ENCODE measurements at regions not wholly inside any gene's neighbourhood (a gene's known extent, or its start where the extent isn't known, plus 50 kb on each side); places are given as distances from the start of the nearest gene placed in this dataset.

DNA sequence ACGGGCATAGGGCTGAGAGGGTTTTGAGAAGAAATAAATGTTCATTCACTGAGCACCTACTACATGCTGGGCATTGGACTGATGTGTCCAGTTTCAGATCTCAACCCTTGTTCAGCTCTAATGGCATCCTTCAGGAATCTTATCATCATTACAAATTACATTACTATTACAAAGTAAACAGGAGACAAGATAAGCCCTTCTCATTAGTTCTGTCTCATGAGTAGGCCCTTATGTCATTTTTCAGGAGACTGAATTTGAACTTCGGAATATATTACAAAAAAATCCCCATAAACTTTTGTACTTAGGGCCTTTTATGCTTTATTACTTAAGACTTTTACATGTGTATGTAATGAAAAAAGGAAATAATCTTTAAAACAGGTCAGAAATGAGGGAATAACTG is 289.7 kb downstream of the BAMBI start:
- no peaks in the 10 kb centered on the region for H4K20me1 ChIP-seq (ENCODE audit: low read depth)
- no peak overlapping the region for H3K9ac ChIP-seq
- Mint-ChIP-seq H3K27me3 (ENCODE audit: insufficient read depth, low read depth) (peaks cover 4% of the 10 kb centered on the region), H3K27ac (no peak overlapping the region), H3K4me1 (no peaks in the 10 kb centered on the region), H3K4me3 (no peak overlapping the region), H3K36me3 (no peaks in the 10 kb centered on the region), H3K9me3 (no peaks in the 10 kb centered on the region)
- no peaks in the 10 kb centered on the region for H3K4me1 ChIP-seq
- no peaks in the 10 kb centered on the region for H3K9me3 ChIP-seq (ENCODE audit: low read depth)
- no peak overlapping the region for H3K27ac ChIP-seq
- no peaks in the 10 kb centered on the region for H3K79me2 ChIP-seq (ENCODE audit: low read depth)
- no peak overlapping the region for H3K4me3 ChIP-seq
- no peak overlapping the region for H3K4me2 ChIP-seq
- TF ChIP-seq EZH2phosphoT487 (IDR thresholded peaks at IDR 0.05) (no peak), CTCF (IDR thresholded peaks at IDR 0.05) (no peak), EZH2 (IDR thresholded peaks at IDR 0.05) (no peak)
- H2AFZ ChIP-seq (replicated peaks) = no peak overlapping the region
- no peaks in the 10 kb centered on the region for H3K36me3 ChIP-seq
- DNase-seq (ENCODE audit: low spot score) = no peak
- no peaks in the 10 kb centered on the region for H3K27me3 ChIP-seq
- H3F3A ChIP-seq (ENCODE audit: low read depth) = no peaks in the 10 kb centered on the region

- no peaks in the 10 kb centered on the region for H3K4me1 Mint-ChIP-seq
- H3K27me3 ChIP-seq = no peaks in the 10 kb centered on the region
- peaks cover 9% of the 10 kb centered on the region for H3K27me3 Mint-ChIP-seq (ENCODE audit: insufficient read depth, low read depth)
- H2AFZ ChIP-seq (replicated peaks) = no peak overlapping the region
- no peak for DNase-seq (ENCODE audit: low spot score)
- no peaks in the 10 kb centered on the region for H3K4me1 ChIP-seq
- no peak overlapping the region for H3K4me3 ChIP-seq
- H3F3A ChIP-seq (ENCODE audit: low read depth) = no peaks in the 10 kb centered on the region
- H3K4me2 ChIP-seq = no peak overlapping the region
- no peak overlapping the region for H3K4me3 Mint-ChIP-seq
- H3K27ac ChIP-seq = no peak overlapping the region
- no peaks in the 10 kb centered on the region for H3K79me2 ChIP-seq (ENCODE audit: low read depth)
- H3K9me3 ChIP-seq (ENCODE audit: low read depth) = no peaks in the 10 kb centered on the region
- H3K36me3 Mint-ChIP-seq = no peaks in the 10 kb centered on the region
- no peak overlapping the region for H3K27ac Mint-ChIP-seq
- no peak overlapping the region for H3K9ac ChIP-seq
- no peaks in the 10 kb centered on the region for H3K36me3 ChIP-seq
- TF ChIP-seq CTCF (IDR thresholded peaks at IDR 0.05) = no peak
- TF ChIP-seq EZH2 (IDR thresholded peaks at IDR 0.05) = no peak
- no peak for TF ChIP-seq EZH2phosphoT487 (IDR thresholded peaks at IDR 0.05)
- H3K9me3 Mint-ChIP-seq = no peaks in the 10 kb centered on the region
- no peaks in the 10 kb centered on the region for H4K20me1 ChIP-seq (ENCODE audit: low read depth)
Measured at GRCh38 chr10:28969413-28969812, 292.1 kb downstream of the BAMBI start.

- H3K9ac ChIP-seq = no peak overlapping the region
- no peaks in the 10 kb centered on the region for H3K9me3 ChIP-seq (ENCODE audit: low read depth)
- H3K4me1 ChIP-seq = no peaks in the 10 kb centered on the region
- H3K27me3 ChIP-seq = no peaks in the 10 kb centered on the region
- Mint-ChIP-seq H3K36me3 (no peaks in the 10 kb centered on the region), H3K4me3 (no peak overlapping the region), H3K27ac (no peak overlapping the region), H3K9me3 (no peaks in the 10 kb centered on the region), H3K27me3 (ENCODE audit: insufficient read depth, low read depth) (peaks cover 12% of the 10 kb centered on the region), H3K4me1 (no peaks in the 10 kb centered on the region)
- no peak overlapping the region for H3K27ac ChIP-seq
- H3K4me2 ChIP-seq = no peak overlapping the region
- H2AFZ ChIP-seq (replicated peaks) = no peak overlapping the region
- no peaks in the 10 kb centered on the region for H4K20me1 ChIP-seq (ENCODE audit: low read depth)
- H3K36me3 ChIP-seq = no peaks in the 10 kb centered on the region
- no peaks in the 10 kb centered on the region for H3F3A ChIP-seq (ENCODE audit: low read depth)
- H3K79me2 ChIP-seq (ENCODE audit: low read depth) = no peaks in the 10 kb centered on the region
- no peak overlapping the region for H3K4me3 ChIP-seq
- TF ChIP-seq CTCF (IDR thresholded peaks at IDR 0.05) (no peak), EZH2phosphoT487 (IDR thresholded peaks at IDR 0.05) (no peak), EZH2 (IDR thresholded peaks at IDR 0.05) (no peak)
- DNase-seq (ENCODE audit: low spot score) = no peak
Measured at GRCh38 chr10:28970231-28970630, 292.9 kb downstream of the BAMBI start.

- Mint-ChIP-seq H3K27me3 (ENCODE audit: insufficient read depth, low read depth) (peaks cover 17% of the 10 kb centered on the region), H3K4me3 (no peak overlapping the region), H3K27ac (no peak overlapping the region), H3K4me1 (peaks cover 8% of the 10 kb centered on the region), H3K36me3 (no peaks in the 10 kb centered on the region), H3K9me3 (no peaks in the 10 kb centered on the region)
- no peaks in the 10 kb centered on the region for H3K9me3 ChIP-seq (ENCODE audit: low read depth)
- DNase-seq (ENCODE audit: low spot score) = no peak
- no peak for TF ChIP-seq CTCF (IDR thresholded peaks at IDR 0.05)
- TF ChIP-seq EZH2phosphoT487 (IDR thresholded peaks at IDR 0.05) = no peak
- no peak for TF ChIP-seq EZH2 (IDR thresholded peaks at IDR 0.05)
- peaks cover 6% of the 10 kb centered on the region for H3K4me1 ChIP-seq
- H3K27me3 ChIP-seq = no peaks in the 10 kb centered on the region
- H3F3A ChIP-seq (ENCODE audit: low read depth) = peaks cover 5% of the 10 kb centered on the region
- no peak overlapping the region for H3K27ac ChIP-seq
- no peaks in the 10 kb centered on the region for H3K79me2 ChIP-seq (ENCODE audit: low read depth)
- H3K36me3 ChIP-seq = no peaks in the 10 kb centered on the region
- H2AFZ ChIP-seq (replicated peaks) = no peak overlapping the region
- H4K20me1 ChIP-seq (ENCODE audit: low read depth) = no peaks in the 10 kb centered on the region
- no peak overlapping the region for H3K9ac ChIP-seq
- no peak overlapping the region for H3K4me3 ChIP-seq
- H3K4me2 ChIP-seq = no peak overlapping the region
Measured at GRCh38 chr10:28971255-28971654, 293.9 kb downstream of the BAMBI start.

All from neural progenitor cell (in vitro differentiated cells).